Activated naive CD8-positive, alpha-beta T cell treated with anti-CD3 and anti-CD28 coated beads, Interleukin-2, amount 50 U/mL, for 16 hours (primary cell): ENCODE measurements at regions not wholly inside any gene's neighbourhood (a gene's known extent, or its start where the extent isn't known, plus 50 kb on each side); places are given as distances from the start of the nearest gene placed in this dataset.
A peak's percentile ranks its signal among the peaks of the same experiment; 100 is the strongest.
"Not testable (repeated sequence)": the region's sequence is repeated elsewhere in the genome, so short reads cannot be mapped to it uniquely, and the experiment has no call there.

ENCODE experiments used
- DNase-seq: peaks from one replicate; pipeline ENCODE4 v3.0.0-alpha.2; 2020; ENCODE audit warnings: low read depth, low spot score

- DNase-seq: no peak
These were observed 247.7 kb upstream of the RFX3 start for GRCh38 chr9:3773362-3774060.

- DNase-seq: no peak
These were observed 243.8 kb upstream of the RFX3 start for GRCh38 chr9:3769646-3770045.

- DNase-seq: no peak
These were observed 243.1 kb upstream of the RFX3 start for GRCh38 chr9:3768712-3769457.

GRCh38 chr9:3768286-3768685, 242.5 kb upstream of the RFX3 start:
- DNase-seq: no peak

GRCh38 chr9:3762076-3762475, 236.3 kb upstream of the RFX3 start:
- no peak for DNase-seq

GRCh38 chr9:3760031-3760430, 234.2 kb upstream of the RFX3 start:
- no peak for DNase-seq

GRCh38 chr9:3758816-3759576, 233.2 kb upstream of the RFX3 start:
- no peak for DNase-seq

- no peak for DNase-seq
These were observed 230.3 kb upstream of the RFX3 start for GRCh38 chr9:3756071-3756470.

- no peak for DNase-seq
These were observed 225.4 kb upstream of the RFX3 start for GRCh38 chr9:3751125-3751758.

GRCh38 chr9:3750321-3750720, 224.5 kb upstream of the RFX3 start:
- no peak for DNase-seq

- peak; percentile 17 for DNase-seq
These were observed 220.8 kb upstream of the RFX3 start for GRCh38 chr9:3746296-3747275.

GRCh38 chr9:3743901-3744413, 218.2 kb upstream of the RFX3 start:
- no peak for DNase-seq

- no peak for DNase-seq
These were observed 216.8 kb upstream of the RFX3 start for GRCh38 chr9:3742586-3742985.

GRCh38 chr9:3741729-3742128, 215.9 kb upstream of the RFX3 start:
- DNase-seq: no peak

GRCh38 chr9:3740690-3741419, 215.1 kb upstream of the RFX3 start:
- DNase-seq: no peak

GRCh38 chr9:3736161-3736560, 210.4 kb upstream of the RFX3 start:
- no peak for DNase-seq

- DNase-seq: no peak
These were observed 209.4 kb upstream of the RFX3 start for GRCh38 chr9:3735251-3735650.

GRCh38 chr9:3733527-3734262, 207.9 kb upstream of the RFX3 start:
- not testable (repeated sequence) for DNase-seq

- no peak for DNase-seq
These were observed 207.2 kb upstream of the RFX3 start for GRCh38 chr9:3733039-3733408.
